A549 (cell line): ENCODE measurements at regions not wholly inside any gene's neighbourhood (a gene's known extent, or its start where the extent isn't known, plus 50 kb on each side); places are given as distances from the start of the nearest gene placed in this dataset.

Source experiments
- ATAC-seq, 2 experiments: fragments of 200-7000 bp in 1 of 2; fragments of >200 bp in 1 of 2; cut with Nextera tagmentation in 1 of 2; cut with Tn5 transposase in 1 of 2; 3 replicates each; pipeline versions ENCODE4 v1.8.0 to v1.9.1; 2018 to 2020; ENCODE audit warnings: mild to moderate bottlenecking in 1 of 2, moderate library complexity in 1 of 2
- CTCF ChIA-PET: fragments of 300-600 bp; sonication (Branson Sonifier 250); formaldehyde crosslinking; extraction: SDS; loops from one replicate; lab custom pipeline; 2021; ENCODE audit warnings: antibody characterized with exemption, inconsistent platforms; lab: Yijun Ruan, JAX
- POLR2A ChIA-PET: fragments of 350-600 bp; formaldehyde crosslinking; extraction: SDS; loops from one replicate; lab custom pipeline; 2021; ENCODE audit warnings: antibody characterized with exemption, inconsistent platforms; lab: Yijun Ruan, JAX
- DNase-seq, 2 experiments: peaks; one replicate each; pipeline versions ENCODE4 v3.0.0 to v3.0.0-alpha.2; 2011 to 2016; ENCODE audit warnings: low read depth in 1 of 2, low spot score in 1 of 2
- FAIRE-seq: peaks from 2 replicates; lab custom pipeline; 2011; peaks lifted over from hg19 to GRCh38; lab: Jason Lieb, UNC
- H3K27ac ChIP-seq, 2 experiments: fragments of >200 bp; sonication (Bioruptor Twin); formaldehyde crosslinking; 3 replicates each; pipeline ENCODE4 v1.5.1; 2016 to 2017
- H3K4me1 ChIP-seq: fragments of >200 bp; sonication (Bioruptor Twin); formaldehyde crosslinking; 3 replicates; pipeline ENCODE4 v1.6.1; 2016
- H3K4me2 ChIP-seq: fragments of >200 bp; sonication (Bioruptor Twin); formaldehyde crosslinking; 3 replicates; pipeline ENCODE4 v1.6.1; 2016
- H3K4me3 ChIP-seq: fragments of >200 bp; sonication (Bioruptor Twin); formaldehyde crosslinking; 3 replicates; pipeline ENCODE4 v1.5.1; 2016
- H3K9me3 ChIP-seq: fragments of >200 bp; sonication (Bioruptor Twin); formaldehyde crosslinking; 3 replicates; pipeline ENCODE4 v1.6.1; 2016
- ATOH8 ChIP-seq: fragments of 250-450 bp; sonication (Bioruptor Pico); IDR thresholded peaks from 2 replicates; pipeline ENCODE4 v1.5.0; 2020; ENCODE audit warnings: low read depth, mild to moderate bottlenecking, moderate library complexity
- CEBPB ChIP-seq, 2 experiments: fragments of >200 bp in 1 of 2; sonication (Bioruptor Twin) in 1 of 2; formaldehyde crosslinking in 1 of 2; IDR thresholded peaks; 2 replicates each; pipeline ENCODE4 v1.6.1; 2012 to 2016
- CHD2 ChIP-seq: fragments of 150-350 bp; IDR thresholded peaks from 2 replicates; pipeline ENCODE4 v1.6.1; 2014; ENCODE audit warnings: low read length; ENCODE audit not compliant: partially characterized antibody
- CHD4 ChIP-seq: fragments of 200-600 bp; sonication (generic); IDR thresholded peaks from 2 replicates; pipeline ENCODE4 v1.6.1; 2016; ENCODE audit warnings: antibody characterized with exemption, mild to moderate bottlenecking, borderline replicate concordance
- E2F6 ChIP-seq: IDR thresholded peaks from 2 replicates; pipeline ENCODE4 v1.6.1; 2012; ENCODE audit warnings: low read depth, borderline replicate concordance
- EHF ChIP-seq: fragments of 250-450 bp; sonication (Bioruptor Pico); IDR thresholded peaks from 2 replicates; pipeline ENCODE4 v1.5.0; 2020; ENCODE audit warnings: mild to moderate bottlenecking
- EHMT2 ChIP-seq: fragments of 200-600 bp; sonication (generic); IDR thresholded peaks from 2 replicates; pipeline ENCODE4 v1.6.1; 2016; ENCODE audit warnings: antibody characterized with exemption, low read depth, mild to moderate bottlenecking, moderate library complexity
- ESRRA ChIP-seq: fragments of 150-350 bp; IDR thresholded peaks from 2 replicates; pipeline ENCODE4 v1.6.1; 2014; ENCODE audit warnings: mild to moderate bottlenecking, low read length, borderline replicate concordance
- FOSB ChIP-seq: fragments of 250-450 bp; sonication (Bioruptor Pico); IDR thresholded peaks from 2 replicates; pipeline ENCODE4 v1.5.0; 2020; ENCODE audit warnings: mild to moderate bottlenecking, moderate library complexity
- FOXS1 ChIP-seq: fragments of 250-450 bp; sonication (Bioruptor Pico); IDR thresholded peaks from 2 replicates; pipeline ENCODE4 v1.5.0; 2020; ENCODE audit warnings: mild to moderate bottlenecking, moderate library complexity
- GATA3 ChIP-seq: IDR thresholded peaks from 2 replicates; pipeline ENCODE4 v1.6.1; 2012; ENCODE audit warnings: borderline replicate concordance
- HDAC2 ChIP-seq: fragments of 200-600 bp; sonication (generic); IDR thresholded peaks from 2 replicates; pipeline ENCODE4 v1.6.1; 2016
- HES2 ChIP-seq: fragments of >200 bp; sonication (Bioruptor Twin); formaldehyde crosslinking; IDR thresholded peaks from 2 replicates; pipeline ENCODE4 v1.6.1; 2016
- HMGXB4 ChIP-seq: fragments of 250-450 bp; sonication (Bioruptor Pico); IDR thresholded peaks from 2 replicates; pipeline ENCODE4 v1.5.0; 2021; ENCODE audit warnings: mild to moderate bottlenecking, moderate library complexity, borderline replicate concordance
- JUN ChIP-seq, 2 experiments: fragments of >200 bp; sonication (Bioruptor Twin); formaldehyde crosslinking; IDR thresholded peaks; 2 replicates in 1 of 2; 3 replicates in 1 of 2; pipeline ENCODE4 v1.6.1; 2016 to 2017
- MAFK ChIP-seq: fragments of 450-650 bp; IDR thresholded peaks from 2 replicates; pipeline ENCODE4 v1.6.1; 2014; ENCODE audit not compliant: partially characterized antibody
- MAX ChIP-seq: IDR thresholded peaks from 2 replicates; pipeline ENCODE4 v1.6.1; 2012
- NFE2L2 ChIP-seq: fragments of 150-350 bp; conservative IDR thresholded peaks from 2 replicates; pipeline ENCODE4 v1.6.1; 2014; ENCODE audit warnings: low read length
- NR3C1 ChIP-seq: fragments of >200 bp; sonication (Bioruptor Twin); formaldehyde crosslinking; IDR thresholded peaks from 3 replicates; pipeline ENCODE4 v1.6.1; 2017
- PBX3 ChIP-seq: IDR thresholded peaks from 2 replicates; pipeline ENCODE4 v1.6.1; 2012
- PHF8 ChIP-seq: fragments of 200-600 bp; sonication (generic); IDR thresholded peaks from 2 replicates; pipeline ENCODE4 v1.6.1; 2016; ENCODE audit warnings: low read depth, mild to moderate bottlenecking, antibody characterized with exemption, moderate library complexity, borderline replicate concordance
- POLR2AphosphoS2 ChIP-seq: conservative IDR thresholded peaks from 2 replicates; pipeline ENCODE4 v1.6.1; 2012; ENCODE audit warnings: low read length, improper control_type of control experiment, inconsistent platforms
- RAD21 ChIP-seq, 2 experiments: fragments of >200 bp in 1 of 2; sonication (Bioruptor Twin) in 1 of 2; formaldehyde crosslinking in 1 of 2; IDR thresholded peaks in 1 of 2; conservative IDR thresholded peaks in 1 of 2; 2 replicates in 1 of 2; 3 replicates in 1 of 2; pipeline ENCODE4 v1.6.1; 2012 to 2018; ENCODE audit warnings: inconsistent platforms in 1 of 2
- RARB ChIP-seq: fragments of 250-450 bp; sonication (Bioruptor Pico); IDR thresholded peaks from 2 replicates; pipeline ENCODE4 v1.8.0; 2021; ENCODE audit warnings: mild to moderate bottlenecking, moderate library complexity
- RFX5 ChIP-seq: fragments of 450-650 bp; IDR thresholded peaks from 2 replicates; pipeline ENCODE4 v1.7.1; 2014; ENCODE audit warnings: antibody characterized with exemption, mild to moderate bottlenecking, moderate library complexity
- SREBF2 ChIP-seq: fragments of 450-650 bp; IDR thresholded peaks from 2 replicates; pipeline ENCODE4 v1.6.1; 2014; ENCODE audit warnings: mild to moderate bottlenecking, moderate library complexity
- USF2 ChIP-seq: fragments of 450-650 bp; IDR thresholded peaks from 2 replicates; pipeline ENCODE4 v1.6.1; 2014; ENCODE audit warnings: antibody characterized with exemption
- ZC3H11A ChIP-seq: fragments of 450-650 bp; IDR thresholded peaks from 2 replicates; pipeline ENCODE4 v1.6.1; 2014; ENCODE audit warnings: antibody characterized with exemption, mild to moderate bottlenecking
- ZNF302 ChIP-seq: fragments of 250-450 bp; sonication (Bioruptor Pico); IDR thresholded peaks from 2 replicates; pipeline ENCODE4 v1.9.0; 2021; ENCODE audit warnings: inconsistent platforms, mild to moderate bottlenecking, moderate library complexity
- ZSCAN20 ChIP-seq: fragments of 250-450 bp; sonication (Bioruptor Pico); IDR thresholded peaks from 2 replicates; pipeline ENCODE4 v1.8.0; 2022; ENCODE audit warnings: mild to moderate bottlenecking, moderate library complexity
- WGBS: methylation state at CpG from one replicate; pipeline ENCODE4 v1.1.6; 2017; ENCODE audit errors: missing lambda C conversion rate; 5-methylcytosine and 5-hydroxymethylcytosine counted together

- Histone ChIP-seq H3K4me1 (no peaks in the 10 kb centered on the region), H3K9me3 (no peaks in the 10 kb centered on the region), H3K4me2 (no peak overlapping the region), H3K27ac (no peak overlapping the region), H3K4me3 (no peak overlapping the region)
- TF ChIP-seq POLR2AphosphoS2 (no peak), FOSB (CRISPR knock-in tag) (no peak), MAX (no peak), CHD2 (no peak), JUN (IDR thresholded peaks at IDR 0.05) (no peak), SREBF2 (no peak), EHMT2 (no peak), EHF (CRISPR knock-in tag) (no peak), FOXS1 (CRISPR knock-in tag) (no peak), ZNF302 (CRISPR knock-in tag) (no peak), RARB (CRISPR knock-in tag) (no peak)
- CTCF ChIA-PET: interaction anchor here (1.1 to 1.2 kb wide), 2 partner anchors 24 to 93 kb away, joined by 3 to 4 read pairs; no protein-coding TSS in a partner anchor
- ATAC-seq: no peak
- no peak for DNase-seq
- POLR2A ChIA-PET: no interaction called here
- WGBS: 80% methylated on average over 1 of the region's 1 CpG
- FAIRE-seq: no peak
Observed at GRCh38 chr4:185945252-185945651, 123.7 kb upstream of the TLR3 start.

- ATAC-seq (no peak), FAIRE-seq (no peak)
- Histone ChIP-seq H3K4me3 (no peak overlapping the region), H3K4me2 (no peak overlapping the region)
- TF ChIP-seq HDAC2: no peak
- TF ChIP-seq RAD21 (conservative IDR thresholded peaks at IDR 0.05 in 1 of 2, IDR thresholded peaks at IDR 0.05 in 1 of 2): no peak
- no peak for TF ChIP-seq NFE2L2
- TF ChIP-seq POLR2AphosphoS2: no peak
- TF ChIP-seq ZC3H11A: no peak
- TF ChIP-seq MAFK: no peak
- TF ChIP-seq, all 56 proteins: peak for 0
- ChIA-PET POLR2A (no interaction called here), CTCF (no interaction called here)
- no peak for DNase-seq
- no peak overlapping the region for H3K27ac ChIP-seq
- no peaks in the 10 kb centered on the region for H3K9me3 ChIP-seq
- no peaks in the 10 kb centered on the region for H3K4me1 ChIP-seq
- 42% methylated on average over 2 of the region's 3 CpGs for WGBS
Observed at GRCh38 chr4:185945906-185946305, 123.0 kb upstream of the TLR3 start.

- Histone ChIP-seq H3K4me3 (no peak overlapping the region), H3K4me1 (no peaks in the 10 kb centered on the region), H3K9me3 (no peaks in the 10 kb centered on the region), H3K4me2 (no peak overlapping the region), H3K27ac (no peak overlapping the region)
- WGBS: 69% methylated on average over 5 of the region's 5 CpGs
- DNase-seq (no peak), FAIRE-seq (no peak), ATAC-seq (no peak)
- POLR2A ChIA-PET: no interaction called here
- CTCF ChIA-PET: interaction anchor here (1.1 kb wide), 1 partner anchor 10 kb away, joined by 3 read pairs; no protein-coding TSS in a partner anchor
- TF ChIP-seq ESRRA (no peak), CHD2 (no peak), E2F6 (no peak), RFX5 (no peak), RAD21 (conservative IDR thresholded peaks at IDR 0.05 in 1 of 2, IDR thresholded peaks at IDR 0.05 in 1 of 2) (no peak), ZC3H11A (no peak), CHD4 (no peak), NR3C1 (no peak), HMGXB4 (no peak), GATA3 (no peak), MAX (no peak), ZSCAN20 (CRISPR knock-in tag) (no peak), USF2 (no peak), CEBPB (IDR thresholded peaks at IDR 0.05) (no peak), EHF (CRISPR knock-in tag) (no peak), HES2 (no peak), ATOH8 (CRISPR knock-in tag) (no peak), PHF8 (no peak), PBX3 (no peak)
Observed at GRCh38 chr4:185950891-185951290, 118.1 kb upstream of the TLR3 start.
